HG02763 (cell line): ENCODE measurements at regions not wholly inside any gene's neighbourhood (a gene's known extent, or its start where the extent isn't known, plus 50 kb on each side); places are given as distances from the start of the nearest gene placed in this dataset.

Source experiments
- ATAC-seq: cut with Tn5 transposase; IDR thresholded peaks from one replicate; pipeline ENCODE4 v1.9.1; 2021; ENCODE audit warnings: mild to moderate bottlenecking, moderate library complexity; ENCODE audit not compliant: unreplicated experiment

DNA sequence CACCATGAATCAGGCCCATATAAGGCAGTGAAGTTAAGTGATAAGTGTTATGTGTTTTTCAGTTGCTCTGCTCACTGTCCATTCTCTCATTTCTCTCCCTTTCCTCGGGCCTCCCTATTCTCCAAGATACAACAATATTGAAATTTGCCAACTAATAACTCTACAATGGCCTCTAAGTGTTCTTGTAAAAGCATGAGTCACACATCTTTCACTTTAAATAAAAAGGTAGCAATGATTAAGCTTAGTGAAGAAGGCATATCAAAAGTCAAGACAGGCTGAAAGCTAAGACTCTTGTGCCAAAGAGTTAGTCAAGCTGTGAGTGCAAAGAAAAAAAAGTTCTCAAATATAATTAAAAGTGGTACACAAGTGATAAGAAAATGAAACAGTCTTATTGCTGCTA lies 675.4 kb downstream of the OTOL1 start:
- no peak for ATAC-seq

DNA sequence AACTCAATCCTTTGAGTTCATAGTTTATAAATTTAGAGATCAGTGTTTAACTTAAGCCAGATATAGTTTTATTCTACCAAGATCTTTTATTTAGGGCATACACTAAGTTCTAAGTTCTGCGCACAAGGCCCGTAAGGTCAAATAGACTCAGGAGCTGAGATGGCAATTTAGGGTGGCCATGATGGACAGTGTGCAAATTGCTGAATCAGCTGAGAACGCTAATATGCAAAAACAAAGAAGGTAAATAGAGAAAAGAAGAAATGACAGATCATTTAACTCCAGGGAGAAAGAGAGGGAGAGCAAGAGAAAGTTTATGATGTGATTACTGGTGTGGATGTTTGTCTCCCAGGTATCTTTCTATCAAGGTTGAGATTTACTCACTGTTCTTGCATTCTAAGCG lies 678.5 kb downstream of the OTOL1 start:
- no peak for ATAC-seq

DNA sequence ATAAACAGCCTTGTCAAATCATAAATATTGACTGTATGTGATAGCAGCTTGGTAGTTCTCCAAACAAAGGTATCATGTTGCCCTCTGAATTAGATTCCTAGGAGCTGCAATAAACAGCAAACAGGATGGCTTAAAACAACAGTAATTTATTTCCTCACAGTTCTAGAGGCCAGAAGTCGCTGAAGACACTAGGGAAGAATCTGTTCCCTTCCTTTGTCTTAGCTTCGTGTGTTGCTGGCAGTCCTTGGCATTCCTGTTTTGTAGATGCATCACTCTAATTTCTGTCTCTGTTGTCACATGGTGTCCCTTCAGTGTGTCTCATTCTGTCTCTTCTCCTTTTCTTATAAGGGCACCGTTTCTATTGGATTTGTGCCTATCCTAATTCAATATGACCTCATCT lies 679.3 kb downstream of the OTOL1 start:
- ATAC-seq: no peak

DNA sequence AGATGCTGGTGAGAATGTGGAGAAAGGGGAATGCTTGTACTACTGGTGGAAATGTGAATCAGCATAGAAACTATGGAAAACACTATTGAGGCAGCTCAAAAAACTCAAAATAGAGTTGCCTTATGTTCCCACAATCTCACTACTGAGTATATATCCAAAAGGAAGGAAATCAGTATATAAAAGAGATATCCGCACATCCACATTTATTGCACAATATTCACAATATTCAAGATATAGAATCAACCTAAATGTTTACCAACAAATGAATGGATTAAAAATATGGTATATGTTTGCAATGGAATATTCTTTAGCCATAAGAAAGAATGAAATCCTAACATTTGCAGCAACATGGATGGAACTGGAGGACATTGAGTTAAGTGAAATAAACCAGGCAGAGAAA lies 686.8 kb downstream of the OTOL1 start:
- ATAC-seq: no peak

DNA sequence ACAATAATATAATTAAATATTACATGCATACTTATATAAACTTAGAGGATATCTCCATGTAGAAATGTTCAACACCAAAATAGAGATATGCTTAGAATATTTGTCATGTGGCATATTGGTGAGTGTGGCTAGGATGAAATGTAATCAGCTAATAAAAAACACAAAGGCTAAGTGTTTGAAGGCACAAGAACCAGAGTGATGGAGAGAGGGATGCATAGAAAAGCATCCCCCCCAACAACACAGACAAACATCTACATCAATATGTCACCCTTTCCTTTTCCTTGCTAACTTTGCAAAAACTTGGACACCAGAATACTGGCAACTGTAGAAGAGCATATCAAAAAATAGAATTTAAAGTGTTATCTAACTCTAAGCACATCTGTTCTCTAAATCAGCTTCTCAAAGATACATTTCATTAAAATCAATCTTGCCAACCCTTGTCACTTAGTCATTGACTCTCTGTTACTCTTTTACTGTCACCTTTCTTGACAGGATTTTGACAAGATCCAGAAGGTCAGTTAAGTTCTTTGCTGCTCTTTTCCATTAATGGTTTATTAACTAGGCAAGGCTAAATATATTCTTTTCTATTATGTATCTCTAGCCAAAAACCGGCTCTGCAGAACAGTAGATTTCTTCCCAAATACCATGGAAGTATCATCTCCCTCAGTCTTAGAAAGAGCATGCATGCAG lies 695.9 kb downstream of the OTOL1 start:
- no peak for ATAC-seq

DNA sequence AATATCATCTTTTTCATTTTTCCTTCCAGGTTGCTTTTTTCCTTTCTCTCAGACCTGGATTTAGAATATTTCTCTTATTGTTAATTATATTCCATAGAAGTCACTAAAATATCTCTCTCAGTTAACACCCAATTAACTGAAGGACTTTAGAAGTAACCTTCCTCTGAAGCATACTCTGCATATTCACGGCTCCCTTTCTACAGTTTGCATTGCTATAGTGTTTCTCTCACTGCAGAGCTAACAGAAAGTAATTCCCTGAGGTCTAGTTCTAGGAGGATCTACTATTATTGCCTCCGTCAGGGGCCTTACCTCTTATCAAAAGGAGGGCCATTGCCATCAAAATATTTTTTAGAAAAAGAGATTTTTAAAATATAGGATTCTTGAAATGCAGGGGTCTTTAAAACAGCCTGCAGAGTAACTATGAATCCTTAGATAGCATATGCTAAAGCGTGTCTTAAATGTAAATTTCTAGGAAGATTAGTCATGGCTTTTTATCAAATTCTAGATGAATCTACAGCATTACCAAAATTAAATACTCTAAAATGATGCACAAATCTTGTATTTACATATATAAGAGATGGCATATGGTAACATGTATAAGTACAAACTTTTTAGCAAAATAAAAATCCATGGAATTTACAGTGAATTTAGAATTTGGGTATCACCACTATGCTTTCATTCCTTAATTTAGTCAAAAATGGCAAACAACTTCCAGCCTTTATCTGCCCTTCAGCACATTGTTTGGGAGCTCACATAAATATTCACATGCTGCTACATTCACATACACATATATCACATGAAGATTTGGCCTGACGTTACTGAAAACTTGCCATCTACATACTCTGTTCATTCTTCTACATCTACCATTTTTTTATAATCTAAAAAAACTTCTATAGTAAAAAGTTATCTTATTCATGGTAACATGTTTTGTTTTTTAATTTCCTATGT lies 696.8 kb downstream of the OTOL1 start:
- ATAC-seq: no peak

DNA sequence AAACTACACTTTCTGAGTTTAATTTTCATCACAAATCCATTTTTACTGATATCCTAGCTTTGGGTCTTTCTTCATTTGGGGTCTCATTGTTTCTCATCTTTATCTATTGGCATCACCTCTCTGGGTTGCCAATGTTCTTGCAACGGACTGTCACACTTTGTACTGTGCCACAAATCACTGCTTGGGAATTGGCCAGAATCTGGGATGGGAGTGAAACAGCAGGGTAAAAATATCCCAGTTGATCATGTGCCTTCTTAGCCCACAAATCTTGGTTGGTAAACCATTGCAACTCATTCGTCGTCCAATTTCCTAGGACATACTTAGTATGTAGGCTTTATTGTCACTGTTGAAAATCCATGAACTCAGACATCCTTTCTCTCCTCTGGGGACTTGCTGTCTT lies 698.5 kb downstream of the OTOL1 start:
- no peak for ATAC-seq

DNA sequence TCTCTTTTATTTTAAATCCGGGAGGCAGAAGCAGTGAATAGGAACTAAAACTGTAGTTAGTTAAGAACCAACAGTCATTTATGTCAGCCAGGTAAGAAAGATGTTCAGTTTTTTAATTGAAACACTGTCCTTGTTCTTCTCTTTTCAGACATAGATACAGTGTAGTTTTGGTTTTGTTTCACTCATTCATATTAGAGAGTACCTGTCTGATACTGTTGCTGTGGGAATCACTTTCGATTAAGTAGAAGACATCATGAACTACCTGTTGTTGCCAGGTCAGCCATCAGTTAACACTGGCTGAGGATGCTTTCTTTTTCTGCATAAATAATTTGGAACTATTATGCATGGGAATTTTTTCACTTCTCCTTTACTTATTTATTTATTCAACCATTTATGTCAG lies 700.4 kb downstream of the OTOL1 start:
- ATAC-seq: no peak

DNA sequence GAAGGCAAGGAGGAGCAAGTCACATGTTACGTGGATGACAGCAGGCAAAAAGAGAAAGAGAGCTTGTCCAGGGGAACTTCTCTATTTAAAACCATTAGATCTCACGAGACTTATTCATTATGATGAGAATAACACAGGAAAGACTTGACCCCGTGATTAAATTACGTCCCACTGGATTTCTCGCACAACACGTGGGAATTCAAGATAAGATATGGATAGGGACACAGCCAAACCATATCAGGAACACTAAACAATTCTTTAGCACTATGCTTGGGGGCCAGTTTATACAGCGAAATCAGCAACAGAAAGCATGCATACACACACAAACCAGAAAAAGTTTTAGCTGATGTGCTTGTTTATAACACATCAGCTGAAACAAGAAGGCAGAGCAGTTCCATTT lies 704.2 kb downstream of the OTOL1 start:
- no peak for ATAC-seq

DNA sequence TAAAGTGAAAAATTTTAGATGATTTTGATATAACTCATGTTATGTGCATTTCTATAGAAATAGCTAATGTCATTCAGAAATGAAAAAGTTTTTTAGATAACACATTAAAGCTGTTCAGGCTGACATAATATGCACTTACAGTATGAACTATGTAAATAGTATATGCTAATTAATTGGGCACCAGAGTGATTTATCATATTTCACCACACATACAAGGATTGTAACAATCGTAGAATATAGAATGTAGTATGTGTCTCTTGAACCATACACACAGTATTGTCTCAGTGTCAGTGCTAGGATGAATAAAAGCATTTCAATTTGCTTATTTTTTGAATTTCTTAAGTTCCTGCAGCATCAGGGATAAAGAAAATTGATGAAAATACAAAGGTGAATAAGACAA lies 710.0 kb downstream of the OTOL1 start:
- no peak for ATAC-seq

DNA sequence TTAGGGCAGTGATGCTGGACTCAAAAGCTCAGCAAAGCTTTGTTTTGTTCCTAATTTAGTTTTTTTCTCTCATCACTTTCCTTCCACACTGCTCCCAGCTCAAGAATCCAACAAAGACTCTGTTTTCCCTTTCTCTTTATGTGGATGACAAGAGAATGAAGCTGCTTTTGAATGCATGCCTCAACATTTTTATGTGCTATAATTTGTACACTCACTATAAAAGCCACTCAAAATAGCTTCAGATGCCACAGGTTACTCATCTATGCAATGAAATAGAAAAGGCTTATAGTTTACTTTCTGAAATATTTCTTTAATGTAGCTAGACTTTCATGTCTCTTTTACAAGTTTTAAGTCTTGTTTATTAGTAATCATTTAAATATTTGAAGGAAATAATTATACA lies 714.9 kb downstream of the OTOL1 start:
- ATAC-seq: no peak

DNA sequence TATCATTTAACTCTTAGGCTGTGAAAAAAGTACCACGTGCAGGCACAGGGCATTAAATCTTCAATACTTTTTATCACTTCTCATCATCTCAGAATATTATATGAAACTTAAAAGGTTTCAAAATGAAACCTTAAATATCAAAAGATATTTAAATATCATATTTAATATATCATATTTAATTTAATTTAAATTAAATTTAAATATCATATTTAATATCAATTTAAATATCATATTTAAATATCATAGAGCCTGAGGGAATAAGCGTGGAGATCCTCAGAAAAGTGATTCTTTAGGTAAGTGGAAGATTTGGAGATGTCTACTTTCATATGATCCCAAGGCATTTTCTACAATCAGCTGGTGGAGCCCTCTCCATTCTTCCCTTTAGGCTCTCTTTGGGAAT lies 716.6 kb downstream of the OTOL1 start:
- ATAC-seq: no peak

DNA sequence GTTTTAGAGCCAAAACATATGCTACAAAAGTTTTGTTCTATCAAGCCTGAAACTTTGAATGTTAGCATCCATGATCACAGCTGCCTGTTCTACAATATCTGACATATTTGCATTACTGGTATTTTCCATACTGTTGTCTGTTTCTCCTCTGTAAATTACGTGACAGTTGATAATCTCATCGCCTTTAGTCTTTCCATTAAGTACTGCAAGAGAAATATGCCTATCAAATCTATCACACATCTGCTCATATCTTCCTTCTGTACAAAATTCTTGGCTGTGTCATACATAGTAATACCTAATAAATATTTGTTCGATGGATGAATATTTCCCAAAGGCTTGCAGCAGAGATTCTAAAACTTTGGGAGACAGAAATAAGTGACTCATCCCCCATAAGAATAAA lies 717.3 kb downstream of the OTOL1 start:
- ATAC-seq: no peak

DNA sequence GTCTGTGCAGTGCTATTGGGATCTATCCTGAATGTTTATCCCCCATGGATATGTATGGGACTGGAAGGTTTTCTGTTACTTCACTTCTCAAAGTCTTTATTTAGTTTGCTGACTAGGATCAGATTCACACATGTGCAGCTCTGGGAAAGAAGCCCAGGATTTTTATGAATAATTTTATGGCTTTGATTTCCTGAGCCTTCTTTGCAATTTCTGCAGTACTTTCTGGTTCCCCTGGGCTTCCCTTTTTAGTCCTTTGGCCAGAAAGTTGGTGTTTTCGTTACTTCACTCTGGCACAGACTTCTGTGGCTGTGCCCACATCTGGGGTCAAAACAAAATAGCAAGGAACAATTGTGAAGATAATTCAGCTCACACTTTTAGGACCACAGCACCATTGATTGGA lies 721.0 kb downstream of the OTOL1 start:
- no peak for ATAC-seq

DNA sequence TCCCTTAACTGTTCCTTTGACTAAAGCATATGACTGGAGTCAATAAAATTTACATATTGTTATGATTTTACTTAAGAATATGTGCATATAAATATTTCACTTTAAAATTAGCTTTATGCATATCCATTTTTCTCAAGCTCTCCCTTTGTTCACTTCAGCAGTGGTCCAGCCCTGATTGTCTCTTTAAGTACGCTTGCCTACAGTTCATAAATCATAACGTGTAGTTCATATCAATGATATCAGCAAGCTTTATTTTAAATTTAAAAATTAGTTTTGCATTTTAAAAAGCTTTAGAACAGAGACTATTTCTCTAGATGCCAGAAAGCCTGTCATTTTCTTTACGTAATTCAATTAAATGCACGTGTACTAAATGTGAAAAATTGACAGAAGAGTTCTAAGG lies 721.9 kb downstream of the OTOL1 start:
- no peak for ATAC-seq

DNA sequence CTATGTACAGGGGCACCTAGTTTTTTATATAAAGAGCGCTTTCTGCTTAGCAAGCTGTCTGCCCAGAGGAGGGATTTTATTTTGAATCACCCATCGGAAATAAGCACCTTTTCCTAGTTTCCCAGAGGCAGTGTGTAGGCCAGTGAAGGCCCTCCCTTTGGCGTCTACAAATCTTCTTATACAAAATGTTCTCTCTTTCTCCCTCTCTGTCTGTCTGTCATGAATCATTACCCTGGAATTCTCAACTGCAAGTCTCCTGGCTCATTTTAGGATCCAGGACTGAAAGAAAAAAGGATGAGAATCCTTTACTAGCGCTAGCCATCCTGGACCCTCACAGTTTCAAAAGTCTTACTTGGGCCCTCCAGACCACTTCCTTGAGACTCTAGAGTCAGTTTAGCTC lies 728.1 kb downstream of the OTOL1 start:
- ATAC-seq: no peak

DNA sequence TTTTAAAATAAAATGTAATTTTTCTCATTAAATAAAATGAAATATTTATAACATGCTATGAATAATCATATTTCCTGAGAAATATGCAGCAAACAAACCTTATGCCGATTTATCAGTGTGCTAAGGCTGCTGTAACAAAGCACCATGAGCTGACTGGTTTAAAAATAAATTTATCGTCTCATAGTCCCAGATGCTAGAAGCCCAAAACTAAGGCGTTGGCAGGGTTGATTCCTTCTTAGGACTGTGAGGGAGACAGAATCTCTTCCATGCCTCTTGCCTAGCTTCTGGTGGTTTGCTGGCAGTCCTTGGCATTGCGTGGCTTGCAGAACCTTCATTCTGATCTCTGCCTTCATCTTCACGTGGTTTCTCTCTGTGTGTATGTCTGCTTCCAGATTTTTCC lies 740.3 kb downstream of the OTOL1 start:
- no peak for ATAC-seq

DNA sequence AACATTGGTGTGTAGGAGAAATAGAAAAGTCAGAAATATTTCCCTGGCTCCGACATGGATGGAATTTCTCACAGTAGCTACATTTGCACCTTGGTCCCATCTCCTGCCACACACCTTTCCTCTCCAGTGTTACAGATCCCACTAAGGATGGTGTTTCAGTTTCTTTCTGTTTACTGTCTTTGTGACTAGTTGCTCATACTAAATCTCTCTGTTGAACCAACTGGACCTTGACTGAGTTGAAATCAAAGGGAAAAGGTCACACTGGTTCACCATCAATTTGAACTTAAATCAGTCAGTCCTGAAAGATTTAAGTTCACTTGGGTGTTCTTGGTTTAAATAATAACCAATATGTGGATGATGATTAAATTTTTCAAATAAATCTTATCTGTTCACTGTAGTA lies 754.2 kb downstream of the OTOL1 start:
- no peak for ATAC-seq

DNA sequence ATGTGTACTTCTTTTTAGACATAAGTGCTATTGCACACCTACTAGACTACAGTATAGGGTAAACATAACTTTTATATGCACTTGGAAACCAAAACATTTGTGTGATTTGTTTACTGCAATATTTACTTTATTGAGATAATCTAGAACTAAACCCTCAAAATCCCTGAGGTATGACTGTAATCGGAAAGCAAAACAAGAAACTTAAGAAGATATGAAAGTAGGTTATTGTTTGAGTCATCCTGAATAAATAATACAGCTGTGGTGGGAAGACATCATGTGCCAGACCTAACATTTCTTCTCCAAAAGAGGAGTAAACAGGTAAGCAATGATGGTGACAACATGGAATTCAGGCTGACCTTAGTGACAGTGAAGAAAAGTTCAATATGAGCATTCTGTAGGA lies 765.5 kb downstream of the OTOL1 start:
- no peak for ATAC-seq

DNA sequence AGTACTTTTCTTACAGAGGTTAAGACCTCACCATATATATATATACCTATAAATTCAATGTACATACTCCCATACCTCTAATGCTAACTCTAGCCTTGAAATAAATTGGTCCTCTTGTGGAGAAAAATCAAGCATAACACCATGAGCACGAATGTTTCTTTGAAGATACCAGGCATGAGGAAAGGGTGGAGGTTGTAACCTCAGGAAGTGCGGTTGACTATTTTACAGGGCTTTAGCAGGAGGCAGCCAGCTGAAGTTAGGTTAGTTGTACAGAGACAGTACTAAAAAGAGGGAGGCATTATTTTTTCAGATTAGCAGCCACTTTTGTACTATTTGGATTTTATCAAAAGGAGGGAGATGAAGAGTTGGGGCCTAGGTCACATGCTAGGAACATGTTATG lies 767.0 kb downstream of the OTOL1 start:
- no peak for ATAC-seq

DNA sequence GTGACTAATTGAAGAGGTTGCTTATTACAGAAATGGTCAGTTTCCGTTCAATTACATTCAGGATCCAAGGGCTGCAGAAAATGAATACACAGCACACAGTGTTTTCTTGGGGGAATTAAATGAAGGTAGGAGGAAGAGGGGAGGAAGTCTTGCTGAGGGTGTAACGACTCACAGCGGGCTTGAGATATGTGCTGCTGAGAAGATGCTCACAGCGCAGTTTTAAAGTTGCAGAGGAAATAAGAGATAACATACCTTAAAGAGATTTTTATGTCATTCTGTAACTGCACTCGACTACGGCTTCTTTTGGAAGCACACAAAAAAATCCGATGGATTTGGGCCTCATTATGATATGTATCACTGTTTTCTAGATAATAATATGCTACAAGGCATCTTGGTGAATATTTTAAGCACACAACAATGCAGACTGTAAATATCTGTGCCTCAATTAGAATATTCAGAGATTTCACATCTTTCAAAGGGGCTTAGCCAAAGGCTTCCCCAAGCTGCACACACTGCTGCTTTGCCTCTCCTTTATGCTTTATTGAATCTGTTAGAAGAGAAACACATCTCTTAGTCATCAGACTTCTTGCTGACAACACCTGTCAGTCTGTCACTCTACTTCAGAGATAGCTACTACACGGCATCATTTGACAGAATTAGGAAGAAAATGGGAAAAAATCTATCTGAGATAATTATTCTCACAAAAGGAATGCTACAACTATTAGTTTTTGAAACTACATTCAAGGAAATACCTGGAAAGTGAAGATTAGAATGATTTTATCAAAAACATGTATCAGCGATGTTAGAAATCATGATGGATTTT lies 773.2 kb downstream of the OTOL1 start:
- no peak for ATAC-seq

DNA sequence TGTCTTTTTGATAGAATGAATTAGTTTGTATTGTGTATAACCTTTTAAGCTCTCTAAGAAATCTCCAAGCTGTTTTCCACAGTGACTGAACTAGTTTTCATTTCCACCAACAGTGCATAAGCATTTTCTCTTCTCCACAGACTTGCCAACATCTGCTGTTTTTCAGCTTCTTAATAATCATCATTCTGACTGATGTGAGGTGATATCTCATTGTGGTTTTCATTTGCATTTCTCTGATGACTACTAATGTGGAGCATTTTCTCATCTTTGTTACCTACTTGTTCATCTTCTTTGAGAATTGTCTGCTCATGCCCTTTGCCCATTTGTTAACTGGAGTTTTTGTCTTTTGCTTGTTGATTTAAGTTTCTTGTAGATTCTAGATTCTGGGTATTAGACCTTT lies 777.5 kb downstream of the OTOL1 start:
- ATAC-seq: no peak
